Mesendoderm (in vitro differentiated cells): ENCODE measurements at regions not wholly inside any gene's neighbourhood (a gene's known extent, or its start where the extent isn't known, plus 50 kb on each side); places are given as distances from the start of the nearest gene placed in this dataset.

Source experiments
- DNase-seq: peaks from one replicate; pipeline ENCODE4 v3.0.0; 2013
- H2AK5ac ChIP-seq: 2 replicates; pipeline ENCODE4 v1.6.1; 2013; ENCODE audit warnings: low read length, inconsistent platforms
- H2BK120ac ChIP-seq: 2 replicates; pipeline ENCODE4 v1.6.1; 2013; ENCODE audit warnings: low read depth, mild to moderate bottlenecking, low read length, moderate library complexity, mixed read lengths
- H2BK15ac ChIP-seq: replicated peaks from 2 replicates; pipeline ENCODE4 v1.6.1; 2013; ENCODE audit warnings: low read depth, mild to moderate bottlenecking, moderate library complexity
- H2BK5ac ChIP-seq: 2 replicates; pipeline ENCODE4 v1.6.1; 2013; ENCODE audit warnings: low read length, inconsistent platforms
- H3K18ac ChIP-seq: 2 replicates; pipeline ENCODE4 v1.6.1; 2013; ENCODE audit warnings: mild to moderate bottlenecking, low read length, mixed read lengths
- H3K23ac ChIP-seq: one replicate; pipeline ENCODE4 v1.6.1; 2013; ENCODE audit warnings: low read length
- H3K27ac ChIP-seq: 2 replicates; pipeline ENCODE4 v1.5.1; 2013; ENCODE audit warnings: low read depth, mild to moderate bottlenecking, inconsistent platforms, low read length, moderate library complexity
- H3K27me3 ChIP-seq: 2 replicates; pipeline ENCODE4 v1.6.1; 2013; ENCODE audit warnings: low read length, control low read depth, mild to moderate bottlenecking, inconsistent platforms; ENCODE audit not compliant: insufficient read depth, poor library complexity
- H3K36me3 ChIP-seq: 2 replicates; pipeline ENCODE4 v1.6.1; 2013; ENCODE audit warnings: low read length, inconsistent platforms; ENCODE audit not compliant: control insufficient read depth, insufficient read depth
- H3K4ac ChIP-seq: one replicate; pipeline ENCODE4 v1.6.1; 2013; ENCODE audit warnings: low read depth, mild to moderate bottlenecking, low read length, moderate library complexity
- H3K4me1 ChIP-seq: 2 replicates; pipeline ENCODE4 v1.6.1; 2013; ENCODE audit warnings: low read depth, low read length, inconsistent platforms; ENCODE audit not compliant: control insufficient read depth
- H3K4me2 ChIP-seq: 2 replicates; pipeline ENCODE4 v1.6.1; 2013; ENCODE audit warnings: low read length
- H3K4me3 ChIP-seq: 2 replicates; pipeline ENCODE4 v1.5.1; 2013; ENCODE audit warnings: mild to moderate bottlenecking, low read length
- H3K56ac ChIP-seq: one replicate; pipeline ENCODE4 v1.6.1; 2013; ENCODE audit warnings: low read length
- H3K79me1 ChIP-seq: 2 replicates; pipeline ENCODE4 v1.6.1; 2013; ENCODE audit warnings: low read length, inconsistent platforms
- H3K79me2 ChIP-seq: 2 replicates; pipeline ENCODE4 v1.6.1; 2013; ENCODE audit warnings: mild to moderate bottlenecking, low read length; ENCODE audit not compliant: control insufficient read depth, insufficient read depth
- H3K9ac ChIP-seq: 2 replicates; pipeline ENCODE4 v1.6.1; 2013; ENCODE audit warnings: low read length, inconsistent platforms
- H4K5ac ChIP-seq: one replicate; pipeline ENCODE4 v1.6.1; 2013; ENCODE audit warnings: low read length
- H4K8ac ChIP-seq: one replicate; pipeline ENCODE4 v1.6.1; 2013; ENCODE audit warnings: low read depth, mild to moderate bottlenecking, control low read depth, low read length, moderate library complexity
- WGBS: extraction: QIAGEN DNeasy Blood & Tissue Kit; methylation state at CpG from one replicate; pipeline ENCODE4 v1.1.7; 2013; ENCODE audit warnings: low lambda C conversion rate, missing lambda C conversion rate; ENCODE audit not compliant: insufficient coverage; ENCODE audit errors: extremely low coverage; 5-methylcytosine and 5-hydroxymethylcytosine counted together

DNA sequence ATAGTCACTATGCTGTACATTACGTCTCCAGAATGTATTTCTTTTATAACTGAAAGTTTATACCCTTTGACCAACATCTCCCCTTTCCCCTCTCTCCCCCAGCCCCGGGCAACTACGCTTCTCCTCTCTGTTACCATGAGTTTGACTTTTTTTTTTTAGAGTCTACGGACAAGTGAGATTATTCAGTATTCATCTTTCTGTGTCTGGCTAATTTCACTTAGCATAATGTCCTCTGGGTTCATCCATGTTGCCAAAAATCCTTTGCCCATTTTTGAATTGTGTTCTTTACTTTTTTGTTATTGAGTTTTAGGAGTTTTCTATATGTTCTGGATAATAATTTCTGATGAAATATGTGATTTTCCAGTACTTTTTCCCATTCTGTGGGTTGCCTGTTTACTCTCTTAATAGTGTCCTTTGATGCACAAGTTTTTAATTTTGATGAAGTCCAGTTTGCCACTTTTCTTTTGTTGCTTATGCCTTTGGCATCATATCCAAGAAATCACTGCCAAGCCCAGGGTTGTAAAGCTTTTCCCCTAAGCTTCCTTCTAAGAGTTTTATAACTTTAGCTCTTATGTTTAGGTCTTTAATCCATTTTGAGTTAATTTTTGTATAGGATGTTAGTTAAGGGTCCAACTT lies 126.7 kb upstream of the NSMCE3 start:
- Histone ChIP-seq H3K79me1 (no peaks in the 10 kb centered on the region), H3K27me3 (no peaks in the 10 kb centered on the region), H3K9ac (no peak overlapping the region), H3K18ac (no peak overlapping the region), H2BK5ac (no peak overlapping the region), H3K4me3 (no peak overlapping the region), H3K4ac (no peak overlapping the region), H3K4me1 (peaks cover 1% of the 10 kb centered on the region), H4K5ac (no peak overlapping the region), H2BK15ac (no peak overlapping the region), H3K4me2 (no peak overlapping the region), H3K79me2 (no peaks in the 10 kb centered on the region), H3K36me3 (no peaks in the 10 kb centered on the region), H2AK5ac (no peak overlapping the region), H3K56ac (no peak overlapping the region), H2BK120ac (no peak overlapping the region), H3K27ac (no peak overlapping the region), H4K8ac (no peak overlapping the region), H3K23ac (no peak overlapping the region)
- no CpG with 5 or more reads among the region's 4 CpGs for WGBS
- DNase-seq: no peak

DNA sequence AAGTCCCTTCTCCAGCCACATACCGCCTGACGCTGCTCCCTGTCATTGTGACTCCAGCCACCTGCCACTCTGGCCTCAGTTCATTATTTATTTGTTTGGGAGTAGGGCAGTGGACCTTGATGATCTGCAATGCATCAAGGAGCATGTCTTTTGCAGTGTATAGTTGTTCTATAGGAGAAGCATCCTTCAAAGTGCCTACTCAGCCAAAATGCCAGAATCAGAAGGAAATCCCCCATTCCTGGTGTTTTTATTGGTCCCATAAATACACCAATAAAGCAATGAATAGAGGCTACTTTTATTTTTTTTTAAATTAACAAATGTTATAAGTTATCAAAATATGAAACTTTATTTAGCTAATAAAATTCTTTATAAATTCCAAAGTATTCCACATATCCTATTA lies 123.8 kb upstream of the NSMCE3 start:
- Histone ChIP-seq H3K79me1 (no peaks in the 10 kb centered on the region), H3K9ac (no peak overlapping the region), H3K4ac (no peak overlapping the region), H3K36me3 (no peaks in the 10 kb centered on the region), H4K5ac (no peak overlapping the region), H3K79me2 (no peaks in the 10 kb centered on the region), H2BK120ac (no peak overlapping the region), H3K27ac (no peak overlapping the region), H3K56ac (no peak overlapping the region), H2BK15ac (no peak overlapping the region), H3K23ac (no peak overlapping the region), H3K27me3 (no peaks in the 10 kb centered on the region), H3K4me1 (no peaks in the 10 kb centered on the region), H3K18ac (no peak overlapping the region), H3K4me2 (no peak overlapping the region), H2BK5ac (no peak overlapping the region), H4K8ac (no peak overlapping the region), H2AK5ac (no peak overlapping the region), H3K4me3 (no peak overlapping the region)
- no CpG with 5 or more reads among the region's 2 CpGs for WGBS
- no peak for DNase-seq

DNA sequence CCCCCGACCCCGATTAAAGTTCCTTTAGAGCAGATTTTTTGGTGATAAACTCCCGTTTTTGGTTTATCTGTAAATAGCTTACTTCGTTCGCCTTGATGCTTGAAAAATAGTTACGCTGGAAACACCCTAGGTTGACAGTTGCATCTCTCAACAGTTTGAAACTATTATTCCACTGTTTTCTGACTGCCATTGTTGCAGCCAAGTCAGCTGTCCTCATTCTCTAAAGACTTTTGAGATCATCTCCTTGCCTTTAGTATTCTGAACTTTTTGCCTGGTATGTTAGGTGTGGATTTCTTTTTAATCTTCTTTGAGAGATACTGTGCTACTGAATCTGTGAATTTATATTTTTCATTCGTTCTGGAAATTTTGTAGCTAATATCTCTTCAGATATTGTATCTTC lies 122.7 kb upstream of the NSMCE3 start:
- H4K5ac ChIP-seq: no peak overlapping the region
- no peak overlapping the region for H3K27ac ChIP-seq
- H3K4me2 ChIP-seq: no peak overlapping the region
- no peak overlapping the region for H3K4ac ChIP-seq
- no peak overlapping the region for H2BK5ac ChIP-seq
- no peaks in the 10 kb centered on the region for H3K4me1 ChIP-seq
- no peak overlapping the region for H2BK15ac ChIP-seq
- no peaks in the 10 kb centered on the region for H3K79me1 ChIP-seq
- H4K8ac ChIP-seq: no peak overlapping the region
- H3K18ac ChIP-seq: no peak overlapping the region
- WGBS: no CpG with 5 or more reads among the region's 7 CpGs
- H3K4me3 ChIP-seq: no peak overlapping the region
- no peak overlapping the region for H2AK5ac ChIP-seq
- no peaks in the 10 kb centered on the region for H3K27me3 ChIP-seq
- H3K36me3 ChIP-seq: no peaks in the 10 kb centered on the region
- no peak overlapping the region for H3K9ac ChIP-seq
- no peak overlapping the region for H2BK120ac ChIP-seq
- no peak overlapping the region for H3K56ac ChIP-seq
- no peak overlapping the region for H3K23ac ChIP-seq
- H3K79me2 ChIP-seq: no peaks in the 10 kb centered on the region
- DNase-seq: no peak

DNA sequence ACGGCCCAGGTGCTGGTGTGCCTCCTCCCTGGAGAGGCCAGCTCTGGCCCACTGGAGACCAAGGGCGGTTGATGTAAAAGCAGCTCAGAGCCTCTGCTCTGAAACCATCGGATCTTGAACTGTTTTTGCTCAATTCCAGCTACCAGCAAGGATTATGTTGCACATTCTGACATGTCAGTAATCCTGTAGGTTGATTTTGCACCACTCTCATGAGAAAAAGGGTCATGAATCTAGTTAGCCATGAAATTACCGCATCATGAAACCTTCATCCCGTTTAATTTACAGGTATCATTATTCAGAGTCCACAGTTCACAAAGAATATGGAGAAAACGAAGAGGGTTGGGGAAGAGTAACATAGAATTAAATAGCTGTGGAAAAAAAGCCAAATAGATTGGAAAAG lies 120.4 kb upstream of the NSMCE3 start:
- Histone ChIP-seq H3K18ac (no peak overlapping the region), H3K79me1 (no peaks in the 10 kb centered on the region), H4K5ac (no peak overlapping the region), H2BK5ac (no peak overlapping the region), H3K27me3 (no peaks in the 10 kb centered on the region), H2BK15ac (no peak overlapping the region), H2BK120ac (no peak overlapping the region), H3K4me3 (no peak overlapping the region), H3K27ac (no peak overlapping the region), H2AK5ac (no peak overlapping the region), H3K4me1 (no peaks in the 10 kb centered on the region), H4K8ac (no peak overlapping the region), H3K56ac (no peak overlapping the region), H3K9ac (no peak overlapping the region), H3K4me2 (no peak overlapping the region), H3K23ac (no peak overlapping the region), H3K4ac (no peak overlapping the region), H3K79me2 (no peaks in the 10 kb centered on the region), H3K36me3 (no peaks in the 10 kb centered on the region)
- DNase-seq: no peak
- WGBS: no CpG with 5 or more reads among the region's 6 CpGs

DNA sequence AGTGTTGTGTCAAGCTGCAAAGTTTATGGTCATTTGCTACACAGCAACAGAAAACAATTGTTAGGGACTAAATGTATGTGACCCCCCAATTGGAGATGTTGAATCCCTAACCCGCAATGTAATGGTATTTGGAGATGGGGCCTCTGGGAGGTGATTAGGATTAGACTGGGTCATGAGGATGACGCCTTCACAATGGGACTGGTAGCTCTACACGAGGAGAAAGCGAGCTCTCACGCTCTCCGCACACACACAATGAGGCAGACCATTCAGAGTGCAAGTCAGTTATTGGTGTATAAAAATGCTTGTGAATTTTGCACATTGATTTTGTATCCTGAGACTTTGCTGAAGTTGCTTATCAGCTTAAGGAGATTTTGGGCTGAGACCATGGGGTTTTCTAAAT lies 116.9 kb upstream of the NSMCE3 start:
- H4K8ac ChIP-seq: no peak overlapping the region
- H3K18ac ChIP-seq: no peak overlapping the region
- no peak overlapping the region for H4K5ac ChIP-seq
- H3K79me1 ChIP-seq: no peaks in the 10 kb centered on the region
- no peak for DNase-seq
- H3K4me1 ChIP-seq: no peaks in the 10 kb centered on the region
- no peaks in the 10 kb centered on the region for H3K79me2 ChIP-seq
- H3K23ac ChIP-seq: no peak overlapping the region
- no peak overlapping the region for H3K9ac ChIP-seq
- no peak overlapping the region for H2BK5ac ChIP-seq
- WGBS: no CpG with 5 or more reads among the region's 6 CpGs
- no peaks in the 10 kb centered on the region for H3K27me3 ChIP-seq
- H2BK15ac ChIP-seq: no peak overlapping the region
- no peak overlapping the region for H3K27ac ChIP-seq
- no peak overlapping the region for H3K4ac ChIP-seq
- no peak overlapping the region for H3K4me3 ChIP-seq
- H3K4me2 ChIP-seq: no peak overlapping the region
- no peak overlapping the region for H2BK120ac ChIP-seq
- no peak overlapping the region for H3K56ac ChIP-seq
- H2AK5ac ChIP-seq: no peak overlapping the region
- no peaks in the 10 kb centered on the region for H3K36me3 ChIP-seq

DNA sequence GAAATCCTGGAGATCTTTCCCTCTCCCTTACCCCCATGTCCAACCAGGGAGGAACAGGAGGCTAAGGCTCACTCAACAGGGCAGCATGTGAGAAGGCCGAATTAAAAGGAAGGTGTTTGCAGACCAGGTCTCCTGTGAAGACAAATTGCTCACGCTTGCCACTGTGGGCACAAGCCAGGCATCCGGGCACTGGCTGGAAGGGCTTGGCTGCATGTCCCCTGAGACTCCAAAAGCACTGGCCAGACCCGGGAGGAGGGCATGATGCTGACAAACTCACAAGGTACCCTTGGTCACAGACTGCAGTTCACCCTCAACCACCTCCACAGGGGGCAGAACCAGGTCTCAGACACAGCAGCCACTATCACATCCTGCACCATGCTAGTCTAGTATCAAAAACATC lies 113.7 kb upstream of the NSMCE3 start:
- Histone ChIP-seq H3K56ac (no peak overlapping the region), H4K8ac (no peak overlapping the region), H2BK15ac (no peak overlapping the region), H3K79me2 (no peaks in the 10 kb centered on the region), H3K79me1 (no peaks in the 10 kb centered on the region), H3K4me1 (no peaks in the 10 kb centered on the region), H3K18ac (no peak overlapping the region), H2AK5ac (no peak overlapping the region), H3K23ac (no peak overlapping the region), H3K4ac (no peak overlapping the region), H3K4me2 (no peak overlapping the region), H2BK5ac (no peak overlapping the region), H3K4me3 (no peak overlapping the region), H3K27me3 (no peaks in the 10 kb centered on the region), H3K27ac (no peak overlapping the region), H3K36me3 (no peaks in the 10 kb centered on the region), H2BK120ac (no peak overlapping the region), H4K5ac (no peak overlapping the region), H3K9ac (no peak overlapping the region)
- DNase-seq: no peak
- WGBS: no CpG with 5 or more reads among the region's 4 CpGs
